GM21717 (cell line): ENCODE measurements at regions not wholly inside any gene's neighbourhood (a gene's known extent, or its start where the extent isn't known, plus 50 kb on each side); places are given as distances from the start of the nearest gene placed in this dataset.
"Not testable (repeated sequence)": the region's sequence is repeated elsewhere in the genome, so short reads cannot be mapped to it uniquely, and the experiment has no call there.

Experiments
- ATAC-seq: cut with Tn5 transposase; IDR thresholded peaks from one replicate; pipeline ENCODE4 v1.9.1; 2021; ENCODE audit warnings: mild to moderate bottlenecking, moderate library complexity; ENCODE audit not compliant: unreplicated experiment

DNA sequence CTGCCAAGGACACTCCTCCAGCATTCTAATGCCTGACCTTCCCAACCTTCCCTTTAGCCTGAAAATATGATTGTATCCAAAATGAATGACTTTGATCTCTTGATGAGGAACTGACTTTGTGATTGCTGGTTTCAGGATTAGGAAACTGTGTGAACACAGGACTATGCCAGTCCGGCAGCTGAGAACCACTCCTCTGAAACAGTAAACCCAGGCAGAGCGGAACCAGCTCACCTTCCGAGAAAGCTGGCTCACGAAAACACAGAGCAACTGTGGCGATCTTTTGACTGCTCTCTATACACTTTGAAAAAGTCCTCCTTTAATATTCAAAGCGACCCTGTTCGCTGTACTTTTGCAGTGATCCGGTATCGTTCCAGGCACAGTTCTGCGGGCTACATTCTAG, 258.8 kb upstream of the IRS2 start:
- ATAC-seq, result no peak

DNA sequence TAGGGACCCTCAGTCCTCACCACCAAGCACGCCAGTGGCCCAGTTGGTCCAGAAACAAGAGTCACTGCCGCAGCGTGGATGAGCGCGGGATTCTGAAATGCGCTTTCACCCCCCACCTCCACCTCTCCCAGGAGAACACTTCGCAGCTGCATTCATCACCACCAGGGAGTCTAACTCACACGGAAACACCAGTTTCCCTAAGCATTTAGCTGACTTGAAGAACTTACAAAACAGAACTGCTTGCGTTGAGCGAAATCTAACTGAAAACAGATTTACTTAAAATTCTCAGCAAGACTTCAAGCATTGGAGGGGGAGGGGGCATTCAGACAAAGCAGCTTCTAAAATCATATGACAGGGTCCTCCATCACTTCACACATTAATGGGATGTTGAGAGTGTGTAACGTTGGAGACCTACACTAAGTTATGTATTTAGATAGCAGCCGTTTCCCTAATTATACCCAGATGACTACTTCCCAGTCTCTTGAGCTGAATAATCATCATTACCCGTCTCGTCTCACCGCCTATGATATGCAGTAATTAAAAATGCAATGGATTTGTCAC, 258.2 kb upstream of the IRS2 start:
- no peak for ATAC-seq

DNA sequence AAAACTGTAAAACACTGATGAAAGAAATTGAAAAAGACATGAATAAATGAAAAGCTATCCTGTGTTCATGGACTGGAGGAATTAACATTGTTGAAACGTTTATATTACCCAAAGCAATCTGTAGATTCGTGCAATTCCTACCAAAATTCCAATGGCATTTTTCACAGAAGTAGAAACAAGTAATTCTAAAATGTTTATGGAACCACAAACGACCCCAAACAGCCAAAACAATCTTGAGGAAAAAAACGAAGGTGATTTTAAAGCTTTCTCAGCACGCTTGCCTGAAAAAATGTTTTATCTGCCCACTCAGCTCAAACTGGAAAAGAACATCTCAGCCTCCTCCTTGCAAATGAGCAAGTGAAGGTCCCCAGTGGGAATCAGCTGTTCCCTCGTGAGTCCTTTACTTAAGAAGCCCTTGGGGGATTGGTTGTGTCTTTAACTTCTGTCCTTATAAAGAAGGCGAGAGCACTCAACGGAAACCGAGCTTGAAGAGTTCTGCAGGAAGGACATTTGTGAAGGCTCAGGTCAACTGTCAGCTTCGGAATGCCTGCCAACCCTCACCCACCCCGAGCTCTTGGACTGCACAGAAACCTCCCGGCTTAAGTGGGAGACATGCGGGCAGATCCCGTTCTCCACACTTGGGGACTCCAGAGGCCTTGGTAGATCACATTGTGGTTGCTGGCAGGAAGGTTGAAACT, 256.0 kb upstream of the IRS2 start:
- ATAC-seq, result no peak

DNA sequence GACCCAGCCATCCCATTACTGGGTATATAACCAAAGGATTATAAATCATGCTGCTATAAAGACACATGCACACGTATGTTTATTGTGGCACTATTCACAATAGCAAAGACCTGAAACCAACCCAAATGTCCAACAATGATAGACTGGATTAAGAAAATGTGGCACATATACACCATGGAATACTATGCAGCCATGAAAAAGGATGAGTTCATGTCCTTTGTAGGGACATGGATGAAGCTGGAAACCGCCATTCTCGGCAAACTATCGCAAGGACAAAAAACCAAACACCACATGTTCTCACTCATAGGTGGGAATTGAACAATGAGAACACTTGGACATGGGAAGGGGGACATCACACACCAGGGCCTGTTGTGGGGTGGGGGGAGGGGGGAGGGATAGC, 255.3 kb upstream of the IRS2 start:
- not testable (repeated sequence) for ATAC-seq

DNA sequence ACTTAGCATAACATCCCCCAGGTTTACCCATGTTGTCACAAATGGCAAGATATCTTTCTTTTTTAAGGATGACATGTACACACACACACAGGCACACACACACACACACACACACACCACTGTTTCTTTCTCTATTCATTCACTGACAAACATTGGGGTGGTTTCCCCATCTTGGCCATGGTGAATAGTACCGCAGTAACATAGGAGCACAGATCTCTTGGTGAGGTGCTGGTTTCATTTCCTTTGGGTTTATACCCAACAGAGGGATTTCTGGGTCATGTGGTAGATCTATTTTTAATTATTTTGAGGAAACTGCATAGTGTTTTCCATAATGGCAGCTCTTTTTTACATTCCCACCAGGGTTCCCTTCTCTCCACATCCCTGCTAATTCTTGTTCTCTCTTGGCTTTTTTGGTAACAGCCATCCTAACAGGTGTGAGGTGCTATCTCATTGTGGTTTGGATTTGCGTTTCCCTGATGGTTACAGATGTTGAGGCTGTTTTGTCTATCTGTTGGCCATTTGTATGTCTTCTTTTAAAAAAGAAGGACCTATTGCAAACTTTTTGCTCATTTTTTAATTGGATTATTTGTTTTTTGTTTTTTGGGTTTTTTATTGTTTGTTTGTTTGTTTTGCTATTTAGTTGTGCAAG, 251.7 kb upstream of the IRS2 start:
- ATAC-seq, result no peak

DNA sequence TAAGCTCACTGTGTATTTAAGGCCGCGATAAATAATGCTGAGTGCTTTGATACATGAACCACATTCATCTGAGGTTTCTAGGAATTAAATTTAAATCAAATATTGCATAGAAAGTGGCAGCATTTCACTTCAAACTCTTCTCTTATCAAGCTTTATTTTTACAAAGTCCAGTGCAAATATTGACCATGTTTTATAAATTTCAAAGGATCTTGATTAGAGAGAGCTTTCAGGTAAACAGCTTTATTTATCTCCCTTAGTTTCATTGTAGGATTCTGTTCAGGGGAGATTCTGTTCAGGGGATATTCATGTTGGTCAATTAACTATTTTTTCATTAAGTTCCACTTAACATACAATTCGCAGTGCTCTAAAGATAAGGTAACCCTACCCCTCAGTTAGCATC, 249.7 kb upstream of the IRS2 start:
- no peak for ATAC-seq

DNA sequence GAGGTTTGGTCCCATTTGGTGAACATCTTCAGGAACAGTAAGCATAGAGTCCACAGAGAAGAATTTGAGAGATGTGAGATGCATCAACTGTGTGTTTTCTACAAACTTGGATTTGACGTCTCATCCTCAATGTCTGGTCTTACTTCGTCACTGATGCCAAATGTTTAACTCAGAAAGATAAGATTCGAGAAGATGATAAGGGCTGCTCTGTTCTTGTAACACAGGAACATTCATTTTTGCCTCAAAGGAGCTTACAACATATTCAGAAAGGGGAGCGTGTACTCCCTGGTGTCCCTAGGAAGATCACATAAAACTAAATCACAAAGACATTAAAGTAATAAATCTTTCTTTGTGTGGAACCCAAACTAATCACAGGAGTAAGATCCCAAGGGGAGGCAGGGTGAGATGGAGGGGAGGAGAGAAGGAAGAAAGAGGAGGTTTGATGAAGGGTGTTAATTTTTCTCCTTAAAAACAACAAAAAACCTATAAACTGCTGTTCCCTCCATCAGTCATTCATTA, 247.7 kb upstream of the IRS2 start:
- no peak for ATAC-seq

DNA sequence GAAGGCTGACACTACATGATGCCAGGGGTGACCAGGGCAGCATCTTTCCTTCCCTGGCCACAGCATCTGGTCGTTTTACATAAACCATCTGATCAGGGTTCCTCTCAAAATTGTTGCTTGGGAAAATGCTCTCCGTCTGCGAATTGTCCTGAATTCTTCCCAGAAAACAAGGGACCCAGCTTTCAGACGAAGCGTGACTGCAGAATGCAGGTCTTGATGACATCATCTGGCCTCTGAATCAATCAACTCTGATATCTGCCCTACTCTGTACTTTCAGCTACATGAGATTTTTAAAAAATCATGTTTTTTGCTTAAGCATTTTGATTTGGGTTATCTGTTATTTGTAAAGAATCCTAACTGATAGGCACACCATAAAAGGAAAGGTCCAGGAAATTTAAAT, 246.6 kb upstream of the IRS2 start:
- ATAC-seq, result no peak

DNA sequence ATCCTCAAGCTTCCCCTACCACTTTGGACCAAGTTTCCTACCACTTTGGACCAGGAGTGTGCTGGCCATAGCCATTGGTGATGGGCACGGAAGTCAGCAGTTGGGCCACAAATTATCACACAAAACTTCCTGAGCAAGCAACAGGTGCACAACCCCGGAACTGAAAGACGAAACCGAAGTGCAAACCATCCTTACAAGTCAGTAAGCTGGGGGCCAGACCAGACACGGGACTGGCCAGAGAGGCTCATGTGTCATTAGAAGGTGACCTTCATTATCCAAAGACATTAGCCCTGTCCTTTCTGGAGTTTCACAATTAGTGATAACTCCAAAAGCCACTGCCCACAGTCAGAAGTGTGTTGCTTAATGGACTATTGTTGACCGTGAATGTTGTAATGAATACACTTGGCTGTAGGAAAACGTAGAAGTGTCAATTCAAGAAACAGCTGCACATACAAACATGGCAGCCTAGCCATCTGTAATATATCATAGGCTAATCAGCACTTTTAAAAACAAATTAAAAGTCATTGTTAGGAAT, 244.1 kb upstream of the IRS2 start:
- no peak for ATAC-seq

DNA sequence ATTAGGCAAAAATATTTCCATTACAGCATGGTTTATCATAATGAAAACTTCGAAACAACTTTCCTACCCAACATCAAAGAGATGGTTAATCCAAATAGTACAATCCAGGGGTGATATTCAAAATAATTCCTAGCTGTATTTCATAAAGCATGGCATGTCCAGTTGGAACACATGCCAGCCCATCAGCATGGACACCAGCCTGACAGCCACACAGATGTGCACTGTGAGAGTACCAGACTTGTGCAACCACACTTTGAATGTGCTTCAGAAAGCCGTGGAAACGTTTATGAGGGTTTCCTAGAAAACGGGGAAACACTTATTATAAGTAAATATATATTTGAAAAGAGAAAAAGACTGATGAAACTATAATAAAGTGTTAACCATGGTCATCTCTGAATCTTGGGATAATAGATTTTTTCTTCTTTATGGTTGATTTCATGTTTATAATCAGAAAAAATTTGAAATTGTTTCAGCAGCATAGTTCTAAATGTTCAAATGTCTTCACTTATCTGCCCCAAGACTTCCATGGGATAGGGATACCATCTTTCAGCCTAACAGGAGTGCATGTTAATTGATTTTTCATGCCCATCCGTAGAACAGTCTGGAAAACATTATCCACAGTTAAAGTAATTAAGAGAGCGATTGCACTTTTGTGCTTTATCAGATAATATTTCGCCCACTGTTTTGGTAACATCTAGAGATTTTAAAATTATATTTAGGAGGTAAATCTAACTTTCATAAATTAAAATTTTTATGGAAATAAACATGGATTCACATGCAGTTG, 242.6 kb upstream of the IRS2 start:
- no peak for ATAC-seq

DNA sequence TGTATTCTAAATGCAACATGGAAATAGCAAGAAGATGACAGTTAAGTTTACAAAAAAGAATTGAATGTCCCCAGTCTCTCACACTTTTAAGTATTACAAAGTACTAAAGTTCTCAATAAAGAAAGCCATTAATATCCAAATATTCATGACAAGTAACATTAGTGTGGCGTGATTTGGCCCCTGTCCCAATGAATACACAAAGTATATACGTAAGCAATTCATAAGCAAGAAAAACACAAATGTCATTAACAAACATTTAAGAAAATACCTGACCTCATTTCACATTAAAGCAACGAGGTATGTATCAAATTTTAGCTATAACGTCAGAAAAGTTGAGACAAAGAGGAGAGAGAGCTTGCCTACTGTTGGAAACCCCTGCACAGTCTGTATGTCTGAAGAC, 241.9 kb upstream of the IRS2 start:
- ATAC-seq, result no peak

DNA sequence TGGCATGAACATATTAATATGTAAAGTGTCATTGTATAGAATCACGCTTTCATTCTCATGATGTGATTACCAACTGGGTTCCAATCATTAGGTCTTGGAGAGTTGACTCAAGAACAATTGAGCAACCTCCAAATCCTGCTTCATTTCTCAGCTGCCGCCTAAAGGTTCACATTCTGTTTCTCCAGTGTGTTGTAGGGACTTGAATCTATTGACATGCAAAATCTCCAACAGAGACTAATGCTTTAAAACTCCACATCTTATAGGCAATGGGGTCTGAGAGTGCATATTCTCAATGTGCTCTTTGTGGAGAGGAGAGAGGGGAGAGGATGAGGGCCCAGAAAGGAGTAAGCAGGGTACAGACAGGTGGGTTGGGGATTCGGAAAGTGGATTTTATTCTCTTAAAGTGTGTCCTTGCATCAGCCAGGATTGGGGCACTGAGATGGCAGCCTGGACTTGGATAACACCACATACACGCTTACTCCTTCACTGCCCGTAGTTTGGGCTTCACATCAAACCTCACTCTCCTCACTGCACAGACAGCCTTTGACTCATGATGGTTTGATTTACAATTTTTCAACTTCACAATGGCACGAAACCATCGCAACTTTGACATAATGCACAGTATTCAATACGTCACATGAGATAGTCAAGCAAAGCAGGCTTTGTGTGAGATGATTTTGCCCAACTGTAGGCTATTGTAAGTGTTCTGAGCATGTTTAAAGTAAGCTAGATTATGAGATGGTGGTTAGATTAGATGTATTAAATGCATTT, 241.3 kb upstream of the IRS2 start:
- ATAC-seq, result no peak

DNA sequence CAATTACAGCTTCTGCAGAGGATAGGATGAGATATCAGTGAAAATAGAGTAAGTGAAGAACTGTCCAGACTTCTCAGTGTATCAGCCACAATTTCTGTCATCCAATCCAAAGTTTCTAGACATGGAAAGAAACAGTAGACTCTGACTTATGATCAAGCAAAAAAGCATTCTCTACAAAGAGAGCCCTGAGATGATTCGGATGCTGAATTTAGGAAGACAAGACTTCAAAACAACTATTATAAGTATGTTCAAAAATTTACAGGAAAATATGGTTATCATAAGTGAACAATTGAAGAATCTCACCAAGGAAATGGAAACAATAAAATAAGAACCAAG, 238.2 kb upstream of the IRS2 start:
- no peak for ATAC-seq

DNA sequence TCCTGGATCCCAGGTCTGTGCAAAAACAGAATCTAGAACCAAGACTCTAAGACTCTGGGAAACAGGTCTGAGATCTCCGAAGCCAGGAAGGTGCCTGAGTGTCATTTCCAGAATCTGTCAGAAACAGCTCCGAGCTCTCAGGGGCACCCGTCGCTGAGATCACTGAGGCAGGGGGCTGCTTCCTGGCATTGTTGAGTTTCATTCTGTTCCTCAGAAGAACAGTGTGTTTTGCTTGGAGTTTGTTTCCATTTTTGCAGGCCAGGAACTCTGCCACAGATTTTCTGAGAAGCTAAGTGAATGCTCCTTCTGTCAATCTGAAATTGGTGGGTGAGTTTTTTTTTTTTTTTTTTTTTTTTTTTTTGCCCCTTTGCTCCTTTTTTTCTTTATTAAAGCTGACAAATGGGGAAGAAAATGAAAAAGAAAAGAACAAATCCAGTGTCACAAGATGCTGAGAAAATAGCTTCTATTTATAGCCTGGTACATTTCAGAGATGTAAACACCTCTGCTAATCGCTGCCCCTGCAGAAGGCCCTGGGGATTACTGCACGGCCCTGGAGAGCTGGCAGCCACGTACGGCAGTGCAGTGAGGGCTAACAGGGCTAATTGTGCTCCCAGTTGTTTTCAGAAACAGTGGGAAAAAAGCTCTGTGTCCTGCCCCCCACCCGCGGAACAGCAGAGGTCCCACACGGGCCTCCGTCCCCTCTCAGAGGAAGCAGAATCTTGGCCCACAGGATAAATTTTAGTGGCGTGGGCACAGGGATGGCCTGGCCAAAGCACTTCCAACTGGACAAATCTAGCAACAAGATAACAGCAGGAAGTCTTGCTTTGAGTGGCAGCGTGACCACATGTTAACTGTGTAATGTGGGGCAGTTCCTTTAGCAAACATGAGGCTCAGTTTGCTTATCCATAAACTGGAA, 237.6 kb upstream of the IRS2 start:
- ATAC-seq, result no peak

DNA sequence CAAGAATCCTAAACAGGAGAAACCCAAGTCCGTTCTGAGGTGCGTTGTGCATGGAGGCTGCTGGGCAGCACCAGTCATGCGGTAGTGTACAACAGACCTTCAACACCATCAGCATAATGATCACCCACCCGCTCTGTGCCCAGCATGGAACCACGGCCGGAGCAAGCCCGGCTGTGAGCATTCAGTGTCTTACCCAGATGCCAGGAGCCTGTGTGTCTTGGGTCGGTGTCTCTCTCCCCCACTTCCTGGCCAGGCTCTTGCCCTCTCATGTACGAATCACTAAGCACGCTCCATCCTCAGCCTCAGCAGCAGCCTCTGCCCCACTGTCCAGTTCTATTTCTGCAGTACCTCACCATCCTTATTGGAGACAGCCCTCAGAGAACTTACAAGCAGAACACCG, 231.6 kb upstream of the IRS2 start:
- no peak for ATAC-seq

DNA sequence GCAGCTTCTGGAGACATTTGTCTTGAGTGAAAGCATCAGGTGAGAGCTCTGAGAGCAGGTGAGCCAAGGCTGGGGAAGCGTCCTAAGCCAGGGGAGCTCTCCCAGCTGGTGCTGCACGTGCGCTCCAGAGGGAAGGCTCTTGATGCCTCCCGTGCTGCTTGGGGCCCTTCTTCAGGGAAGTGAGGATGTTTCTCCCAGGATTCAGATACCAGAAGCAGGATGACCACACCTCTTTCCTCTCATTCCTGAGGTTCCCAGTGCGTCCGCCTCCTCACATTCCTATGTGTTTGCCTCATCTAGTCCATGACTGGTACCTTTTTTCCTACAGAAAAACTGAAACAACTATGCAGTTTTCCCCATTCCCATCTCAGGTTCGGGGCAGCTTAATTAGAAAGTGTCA, 231.0 kb upstream of the IRS2 start:
- no peak for ATAC-seq

DNA sequence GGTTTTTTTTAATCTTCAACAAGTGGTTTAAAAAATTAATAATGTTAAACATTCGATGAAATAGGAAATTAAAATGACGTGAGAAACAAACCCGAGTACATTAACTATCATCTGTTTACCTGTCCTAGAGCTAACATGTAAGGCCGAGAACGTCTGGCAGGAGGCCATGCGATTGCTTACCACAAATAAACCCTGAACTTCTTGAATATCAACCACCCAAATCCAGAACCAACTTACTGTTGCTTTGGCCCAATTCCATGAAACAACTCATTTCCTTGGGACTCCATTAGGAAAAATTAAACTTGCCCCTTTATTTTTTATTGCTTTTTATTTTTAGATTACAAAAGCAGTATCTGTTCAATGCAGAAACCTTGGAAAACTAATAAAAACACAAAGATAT, 228.9 kb upstream of the IRS2 start:
- no peak for ATAC-seq

DNA sequence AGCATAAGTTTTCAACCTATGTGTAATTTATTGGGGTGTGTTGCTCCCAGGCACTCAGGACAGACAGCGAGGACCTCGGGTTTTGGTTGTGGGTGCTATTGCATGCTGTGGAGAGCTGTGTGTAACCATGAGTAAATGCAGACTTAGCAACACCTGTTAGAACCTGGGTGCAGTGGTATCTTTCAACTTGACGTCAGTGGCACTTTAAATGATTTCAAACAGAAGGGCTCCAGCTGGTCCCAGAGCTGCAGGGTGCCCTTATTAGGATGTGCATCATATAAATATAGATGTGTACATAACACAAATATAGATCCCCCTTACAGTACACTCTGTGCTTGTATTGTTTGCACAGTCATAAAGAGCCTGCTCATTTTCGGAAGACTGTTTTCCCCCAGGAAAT, 228.3 kb upstream of the IRS2 start:
- ATAC-seq, result no peak

DNA sequence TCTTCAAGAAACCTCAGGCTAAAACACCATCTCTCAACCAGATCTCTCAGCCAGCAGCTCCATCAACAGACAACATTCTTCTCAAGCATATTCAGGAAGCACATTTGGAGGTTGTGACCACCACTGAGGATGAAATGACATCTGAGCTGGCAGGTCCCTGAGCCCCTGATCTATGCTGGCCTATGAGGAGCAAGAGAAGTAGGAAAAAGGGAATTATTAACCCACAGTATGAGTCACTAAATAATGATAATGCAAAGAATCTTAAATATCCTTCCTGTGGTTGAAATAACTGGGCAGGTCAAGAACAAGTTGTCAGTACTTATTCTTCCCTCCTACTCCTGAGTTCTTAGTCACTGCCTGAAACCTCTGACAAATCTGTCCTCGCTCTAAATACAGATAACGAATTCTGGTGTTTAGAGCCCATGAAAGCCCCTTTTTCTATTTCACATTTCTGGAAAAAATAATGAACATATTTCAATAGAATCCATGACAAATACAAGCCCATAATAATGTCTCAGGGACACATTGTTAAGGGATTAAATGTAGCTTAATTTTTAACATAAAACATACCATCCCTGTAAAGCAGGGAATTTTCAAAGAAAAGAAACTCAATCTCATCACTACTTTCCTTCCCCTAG, 225.8 kb upstream of the IRS2 start:
- ATAC-seq, result no peak
